CD1c-positive myeloid dendritic cell (primary cell): ENCODE measurements at regions not wholly inside any gene's neighbourhood (a gene's known extent, or its start where the extent isn't known, plus 50 kb on each side); places are given as distances from the start of the nearest gene placed in this dataset.
"Not testable (repeated sequence)": the region's sequence is repeated elsewhere in the genome, so short reads cannot be mapped to it uniquely, and the experiment has no call there.

Source experiments
- DNase-seq: peaks from one replicate; pipeline ENCODE4 v3.0.0-alpha.2; 2016; ENCODE audit errors: extremely low spot score

DNA sequence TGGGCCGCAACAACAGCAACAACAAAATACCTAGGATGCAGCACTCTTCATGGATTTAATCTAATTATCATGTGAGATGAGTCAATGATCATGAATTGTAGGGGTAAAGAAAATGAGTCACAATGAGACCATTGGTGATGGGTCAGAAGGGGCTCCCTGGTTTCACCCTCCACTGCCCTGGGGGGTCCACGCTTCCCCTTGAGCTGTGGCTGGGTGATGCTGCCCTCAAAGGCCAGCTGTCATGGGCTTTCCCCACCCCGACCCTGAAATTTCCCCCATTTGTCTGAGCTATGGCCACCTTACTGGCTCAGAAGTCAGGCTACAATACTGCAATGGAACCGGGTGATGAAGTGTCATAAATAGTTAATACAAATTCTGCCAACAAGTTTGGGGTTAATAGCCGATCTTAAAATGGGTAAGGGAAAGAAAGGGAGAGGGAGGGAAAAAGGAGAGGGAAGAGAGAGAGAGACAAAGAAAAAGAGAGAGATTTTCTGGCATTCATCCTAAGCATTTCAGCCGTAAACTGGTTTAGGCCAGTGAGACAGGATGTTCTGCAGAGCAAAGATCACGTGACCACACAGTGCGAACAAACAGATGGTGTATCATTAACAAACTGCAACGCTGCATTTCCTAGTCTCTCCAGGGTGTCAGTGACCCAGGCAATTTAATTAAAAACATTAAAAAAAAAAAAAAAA is 143.4 kb upstream of the ERRFI1 start:
- peak; percentile 44 for DNase-seq

DNA sequence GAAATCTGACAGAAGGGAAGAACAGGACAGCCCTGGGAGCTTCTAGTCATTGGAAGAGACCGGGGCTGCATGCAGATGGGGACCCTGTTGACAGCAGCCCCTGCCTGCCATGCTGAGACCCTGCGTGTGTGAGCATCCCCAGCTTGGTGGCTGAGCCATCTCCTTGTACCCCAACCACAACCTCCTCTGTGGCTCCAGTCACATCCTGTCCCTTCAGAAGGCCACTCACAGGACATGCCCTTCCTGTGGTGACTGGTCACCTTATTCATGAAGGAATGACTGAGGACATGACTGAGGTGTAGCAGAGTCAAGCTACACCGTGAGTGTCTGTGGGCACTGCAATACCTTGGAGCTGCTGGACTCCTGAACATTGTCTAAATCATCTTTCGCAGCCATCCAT is 141.8 kb upstream of the ERRFI1 start:
- no peak for DNase-seq

DNA sequence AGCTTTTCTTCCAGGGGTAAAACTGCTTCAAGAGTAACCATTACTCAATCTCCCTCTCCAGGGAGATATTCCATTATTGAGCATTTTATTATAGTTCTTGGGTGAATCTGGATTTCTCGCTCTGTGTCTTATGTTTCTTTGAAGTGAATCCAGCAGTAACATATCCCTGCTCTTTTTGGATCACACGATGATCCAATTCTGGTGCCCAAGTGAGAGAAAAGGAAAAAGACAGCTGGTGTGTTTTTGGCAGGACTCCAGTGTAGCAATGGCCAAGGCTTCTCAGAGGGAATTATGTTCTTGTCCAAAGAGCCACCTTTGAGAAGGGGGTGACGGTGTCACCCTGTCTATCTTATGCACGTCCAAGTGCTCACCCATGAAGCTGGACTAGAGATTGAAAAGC is 140.3 kb upstream of the ERRFI1 start:
- no peak for DNase-seq

- DNase-seq: no peak
Observed at GRCh38 chr1:8165595-8166360, 139.7 kb upstream of the ERRFI1 start.

GRCh38 chr1:8164670-8165069 is 138.6 kb upstream of the ERRFI1 start:
- DNase-seq: no peak

DNA sequence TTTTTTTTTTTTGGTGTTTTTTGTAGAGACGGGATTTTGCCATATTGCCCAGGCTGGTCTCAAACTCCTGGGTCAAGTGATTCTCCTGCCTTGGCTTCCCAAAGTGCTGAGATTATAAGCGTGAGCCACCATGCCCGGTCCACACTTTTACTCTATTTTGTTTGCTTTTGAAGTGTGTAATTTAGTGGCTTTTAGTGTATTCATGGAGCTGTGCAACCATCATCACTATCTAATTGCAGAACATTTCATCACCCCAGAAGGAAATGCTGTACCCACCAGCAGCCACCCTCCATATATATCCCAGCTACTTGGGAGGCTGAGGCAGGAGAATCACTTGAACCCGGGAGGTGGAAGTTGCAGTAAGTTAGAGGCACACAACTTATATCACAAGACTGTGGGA is 136.9 kb upstream of the ERRFI1 start:
- DNase-seq: no peak

DNA sequence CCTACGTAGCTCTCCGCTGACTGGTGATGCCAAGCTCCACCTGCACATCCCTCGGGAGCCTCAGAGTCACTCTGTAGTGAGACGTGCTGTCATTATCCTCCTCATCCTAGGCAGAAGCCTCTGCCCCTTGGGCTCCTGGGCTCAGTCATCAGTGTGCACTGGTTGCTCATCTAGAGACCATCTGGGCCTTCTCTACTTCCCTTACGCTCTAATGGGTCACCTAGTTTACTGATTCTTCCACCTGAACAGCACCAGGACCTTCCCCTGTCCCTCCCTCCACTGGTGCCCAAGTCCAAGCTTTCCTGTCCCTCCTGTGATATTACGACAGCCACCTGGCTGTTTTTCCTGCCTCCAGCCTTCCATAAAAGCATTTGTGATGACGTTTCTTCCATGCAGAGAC is 136.1 kb upstream of the ERRFI1 start:
- no peak for DNase-seq

- no peak for DNase-seq
Observed at GRCh38 chr1:8161546-8162105, 135.5 kb upstream of the ERRFI1 start.

GRCh38 chr1:8159470-8160024 is 133.4 kb upstream of the ERRFI1 start:
- DNase-seq: no peak

DNA sequence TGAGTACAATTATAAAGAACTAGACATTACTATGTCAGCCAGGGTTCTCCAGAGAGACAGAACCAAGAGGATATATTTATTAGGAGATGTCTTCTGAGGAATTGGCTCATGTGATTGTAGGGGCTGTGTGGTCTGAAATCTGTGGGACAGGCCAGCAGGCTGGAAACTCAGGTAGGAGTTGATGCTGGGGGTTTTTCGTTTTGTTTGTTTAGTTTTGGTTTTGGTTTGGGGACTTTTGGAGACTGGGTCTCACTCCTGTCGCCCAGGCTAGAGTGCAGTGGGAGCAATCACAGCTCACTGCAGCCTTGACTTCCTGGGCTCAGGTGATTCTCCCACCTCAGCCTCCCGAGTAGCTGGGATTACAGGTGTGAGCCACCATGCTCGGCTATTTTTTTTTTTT is 132.9 kb upstream of the ERRFI1 start:
- DNase-seq: no peak

DNA sequence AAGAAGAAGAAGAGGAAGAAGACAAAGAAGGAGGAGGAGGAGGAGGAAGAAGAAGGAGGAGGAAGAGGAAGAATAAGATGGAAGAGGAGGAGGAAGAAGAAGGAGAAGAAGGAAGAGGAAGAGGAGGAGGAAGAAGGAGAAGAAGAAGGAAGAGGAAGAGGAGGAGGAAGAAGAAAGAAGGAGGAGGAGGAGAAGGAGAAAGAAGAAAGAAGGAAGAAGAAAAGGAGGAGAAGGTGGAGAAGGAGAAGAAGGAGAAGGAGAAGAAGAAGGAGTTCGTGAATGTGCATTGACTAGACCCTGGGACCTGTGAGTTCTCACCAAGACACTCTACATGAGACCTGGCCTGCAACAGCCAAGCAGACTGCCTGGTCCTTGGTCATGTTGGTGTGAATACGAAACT is 131.7 kb upstream of the ERRFI1 start:
- no peak for DNase-seq

DNA sequence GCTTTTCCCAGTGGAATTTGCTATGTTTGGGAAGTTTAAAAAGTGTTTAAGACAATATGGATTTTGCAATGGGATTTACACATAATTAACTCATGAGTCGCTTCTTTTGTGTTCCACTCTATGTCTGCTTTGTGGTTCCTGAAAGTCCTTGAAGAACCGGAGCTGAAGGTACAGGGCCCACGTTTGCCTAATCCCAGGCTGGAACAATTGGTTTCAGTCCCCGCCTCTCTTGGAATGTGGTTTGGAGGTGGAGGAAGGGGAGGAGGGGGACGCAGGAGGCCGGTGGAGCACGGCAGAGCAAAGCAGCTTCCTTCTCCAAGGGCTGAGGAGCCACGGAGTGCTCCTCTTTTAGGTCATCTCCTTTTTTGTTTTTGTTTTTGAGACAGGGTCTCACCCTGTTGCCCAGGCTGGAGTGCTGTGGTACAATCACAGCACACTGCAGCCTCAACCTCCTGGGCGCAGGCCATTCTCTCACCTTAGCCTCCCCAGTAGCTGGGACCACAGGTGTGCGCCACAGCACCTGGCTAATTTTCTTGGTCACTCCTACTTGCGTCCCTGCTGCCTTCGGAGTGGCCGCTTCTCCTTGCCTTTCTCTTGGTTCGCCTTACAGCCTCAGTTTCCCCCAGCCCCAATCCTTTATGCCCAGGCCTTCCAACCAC is 129.5 kb upstream of the ERRFI1 start:
- no peak for DNase-seq

DNA sequence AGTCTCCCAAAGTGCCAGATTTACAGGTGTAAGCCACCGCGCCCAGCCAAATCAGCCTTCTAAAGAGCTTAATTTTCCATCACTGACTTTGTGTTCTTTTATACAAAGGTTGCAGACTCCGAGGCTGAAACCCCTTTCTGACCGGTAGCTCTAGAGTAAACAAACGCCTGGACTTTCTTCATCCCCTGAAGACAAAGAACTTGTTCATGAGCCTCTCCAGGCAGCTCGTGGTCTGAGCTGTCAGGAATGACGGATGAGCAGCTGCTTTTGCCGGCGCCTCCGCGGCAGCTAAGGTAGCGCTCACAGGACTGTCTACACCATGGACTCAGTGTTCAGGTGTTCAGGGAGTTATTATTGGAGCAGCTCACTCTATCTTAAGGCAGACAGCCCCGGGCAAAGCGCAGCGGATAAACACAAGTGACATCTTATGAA is 128.5 kb upstream of the ERRFI1 start:
- DNase-seq: no peak

DNA sequence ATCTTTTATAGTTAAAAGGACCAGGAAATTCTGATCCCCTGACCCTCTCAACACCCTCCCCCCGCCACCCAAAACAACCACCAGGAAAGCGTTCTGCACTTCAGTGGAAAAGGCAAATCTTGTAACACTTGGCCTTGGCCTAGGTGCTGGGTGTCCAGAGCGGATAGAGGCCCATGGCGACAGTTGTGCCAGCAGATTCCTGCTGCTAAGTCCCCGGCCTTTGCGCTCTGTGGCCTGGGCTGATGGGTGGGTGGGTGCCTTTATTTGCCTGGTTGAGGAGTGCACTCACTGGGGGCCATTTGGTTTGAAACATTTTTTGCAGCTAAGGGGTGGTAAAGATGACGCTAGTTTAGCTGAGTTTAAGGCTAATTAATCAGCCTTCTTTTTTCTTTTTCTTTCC is 127.9 kb upstream of the ERRFI1 start:
- DNase-seq: no peak

DNA sequence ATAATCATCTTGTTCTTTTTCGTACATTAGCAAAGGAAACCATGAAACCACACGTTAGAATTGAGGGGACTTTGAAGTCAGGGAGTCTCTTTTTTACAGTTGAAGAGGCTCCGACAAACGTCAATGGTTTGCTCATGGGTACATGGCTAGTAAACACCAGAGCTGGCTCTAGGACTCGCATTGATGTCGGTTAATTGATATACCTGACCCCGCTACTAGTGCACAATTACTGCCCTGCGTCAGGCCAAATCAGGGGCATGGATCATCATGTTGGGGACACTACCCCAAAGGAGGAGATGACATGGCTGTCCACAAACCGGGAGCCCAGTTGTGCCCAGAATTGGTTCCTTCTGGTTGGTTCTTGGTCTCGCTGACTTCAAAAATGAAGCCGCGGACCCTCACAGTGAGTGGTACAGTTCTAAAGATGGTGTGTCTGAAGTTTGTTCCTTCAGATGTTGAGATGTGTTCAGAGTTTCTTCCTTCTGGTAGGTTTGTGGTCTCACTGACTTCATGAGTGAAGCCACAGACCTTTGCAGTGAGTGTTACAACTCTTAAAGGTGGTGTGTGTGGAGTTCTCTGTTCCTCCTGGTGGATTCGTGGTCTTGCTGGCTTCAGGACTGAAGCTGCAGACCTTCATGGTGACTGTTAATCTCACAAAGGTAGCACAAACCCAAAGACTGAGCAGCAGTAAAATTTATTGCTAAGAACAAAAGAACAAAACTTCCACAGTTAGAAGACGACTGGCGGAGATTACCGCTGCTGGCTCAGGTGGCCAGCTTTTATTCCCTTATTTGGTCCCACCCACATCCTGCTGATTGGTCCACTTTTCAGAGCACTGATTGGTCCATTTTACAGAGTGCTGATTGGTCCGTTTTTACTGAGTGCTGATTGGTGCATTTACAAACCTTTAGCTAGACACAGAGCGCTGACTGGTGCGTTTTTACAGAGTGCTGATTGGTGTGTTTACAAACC is 126.9 kb upstream of the ERRFI1 start:
- peak; percentile 35 for DNase-seq

DNA sequence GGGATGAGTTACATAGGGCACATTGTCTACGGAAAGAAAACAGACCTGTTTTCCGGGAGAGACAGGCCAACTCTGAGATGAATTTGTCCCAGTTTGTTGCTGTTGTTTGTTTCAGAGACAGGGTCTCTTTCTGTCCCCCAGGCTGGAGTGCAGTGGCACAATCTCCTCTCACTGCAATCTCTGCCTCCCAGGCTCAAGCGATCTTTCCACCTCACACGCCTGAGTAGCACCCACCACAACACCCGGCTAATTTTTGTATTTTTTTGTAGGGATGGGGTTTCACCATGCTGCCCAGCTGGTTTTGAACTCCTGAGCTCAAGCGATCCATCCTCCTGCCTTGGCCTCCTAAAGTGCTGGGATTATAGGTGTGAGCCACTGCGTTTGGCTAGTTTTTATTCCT is 125.5 kb upstream of the ERRFI1 start:
- DNase-seq: no peak

- DNase-seq: not testable (repeated sequence)
Observed at GRCh38 chr1:8149756-8150155, 123.6 kb upstream of the ERRFI1 start.

GRCh38 chr1:8147956-8148355 is 121.8 kb upstream of the ERRFI1 start:
- DNase-seq: no peak

DNA sequence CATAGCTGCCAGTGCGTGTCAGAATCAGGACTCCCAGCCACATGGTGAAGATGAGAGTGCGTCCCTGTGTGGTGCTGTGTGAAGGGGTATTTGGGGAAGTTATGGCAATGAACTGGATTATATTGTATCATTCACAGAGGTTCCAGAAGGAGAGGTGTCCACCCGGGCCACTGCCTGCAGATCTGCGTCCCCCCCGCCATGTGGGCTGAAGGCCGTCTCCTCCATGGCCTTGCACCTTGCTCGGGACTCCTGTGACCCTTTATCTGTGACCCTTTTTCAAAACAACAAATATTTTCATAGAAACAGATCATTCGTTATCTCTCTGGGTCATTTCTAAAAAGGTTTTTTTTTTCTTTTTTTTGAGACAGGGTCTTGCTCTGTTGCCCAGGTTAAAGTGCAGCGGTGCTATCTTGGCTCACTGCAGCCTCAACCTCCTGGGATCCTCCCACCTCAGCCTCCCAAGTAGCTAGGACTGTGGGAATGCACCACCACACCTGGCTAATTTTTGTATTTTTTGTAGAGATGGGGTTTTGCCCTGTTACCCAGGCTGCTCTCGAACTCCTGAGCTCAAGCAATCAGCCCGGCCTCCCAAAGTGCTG is 120.2 kb upstream of the ERRFI1 start:
- no peak for DNase-seq

DNA sequence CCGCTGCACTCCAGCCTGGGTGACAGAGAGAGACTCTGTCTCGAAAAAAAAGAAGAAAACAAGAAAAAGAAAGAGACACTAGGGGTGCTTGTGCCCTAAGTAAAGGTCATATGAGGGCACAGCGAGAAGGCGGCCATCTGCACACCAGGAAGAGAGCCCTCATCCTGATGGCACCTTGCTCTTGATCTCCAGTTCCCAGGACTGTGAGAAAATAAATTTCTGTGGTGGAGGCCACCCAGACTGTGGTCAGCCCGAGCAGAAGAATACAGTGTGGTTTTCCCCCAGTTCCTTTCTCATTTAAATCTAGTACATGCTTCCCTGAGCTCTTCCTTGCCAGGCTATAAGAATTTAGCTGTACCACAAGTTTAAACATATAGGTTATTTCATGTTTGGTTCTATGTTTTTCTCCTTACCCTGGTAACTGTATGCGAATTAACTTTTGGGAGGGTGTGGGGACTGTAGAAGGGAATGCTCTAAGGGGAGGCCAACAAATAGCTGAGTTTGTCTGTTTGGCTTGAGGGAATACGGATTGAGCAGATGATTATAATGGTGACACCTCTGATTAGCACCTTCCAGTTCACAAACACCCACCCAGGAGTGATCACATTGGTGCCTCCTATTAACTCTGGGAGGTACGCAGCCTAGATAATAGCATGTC is 119.6 kb upstream of the ERRFI1 start:
- no peak for DNase-seq
